GM18520 (cell line): ENCODE measurements at regions not wholly inside any gene's neighbourhood (a gene's known extent, or its start where the extent isn't known, plus 50 kb on each side); places are given as distances from the start of the nearest gene placed in this dataset.

ENCODE experiments used
- ATAC-seq: cut with Tn5 transposase; IDR thresholded peaks from one replicate; pipeline ENCODE4 v1.9.1; 2021; ENCODE audit not compliant: unreplicated experiment

DNA sequence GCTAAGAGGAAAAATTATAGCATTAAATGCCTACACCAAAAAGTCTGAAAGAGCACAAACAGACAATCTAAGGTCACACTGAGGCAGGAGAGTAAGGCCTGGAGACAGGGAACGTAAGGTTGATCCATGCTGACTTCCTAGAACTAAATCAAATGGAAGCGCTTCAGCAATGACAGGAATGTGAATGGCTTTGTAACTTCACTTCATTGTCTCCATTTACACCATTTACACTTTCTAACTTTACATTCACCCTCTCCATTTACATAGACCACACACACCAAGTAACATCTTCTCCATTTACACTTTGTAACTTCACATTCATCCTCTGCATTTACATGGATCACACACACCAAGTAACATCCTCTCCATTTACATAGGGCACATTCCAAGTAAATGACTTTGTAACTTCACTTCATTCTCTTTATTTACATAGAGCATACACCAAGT, 103.1 kb upstream of the SPATS2L start:
- no peak for ATAC-seq

- no peak for ATAC-seq
Observed at GRCh38 chr2:200208041-200208440, 98.5 kb upstream of the SPATS2L start.

DNA sequence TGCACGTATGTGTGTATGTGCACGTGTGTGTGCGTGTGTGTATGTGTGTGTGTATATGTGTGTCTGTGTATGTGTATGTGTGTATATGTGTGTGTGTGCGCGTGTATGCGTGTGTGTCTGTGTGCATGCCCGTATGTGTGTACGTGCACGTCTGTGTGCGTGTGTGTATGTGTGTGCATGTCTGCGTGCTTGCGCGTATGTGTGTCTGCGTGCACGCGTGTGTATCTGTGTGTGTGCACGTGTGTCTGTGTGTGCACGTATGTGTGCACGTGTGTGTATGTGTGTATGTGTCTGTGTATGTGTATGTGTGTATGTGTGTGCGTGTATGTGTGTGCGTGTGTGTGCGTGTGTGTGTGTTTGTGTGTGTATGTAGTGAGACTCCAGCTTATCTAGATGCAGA, 97.5 kb upstream of the SPATS2L start:
- ATAC-seq: no peak

DNA sequence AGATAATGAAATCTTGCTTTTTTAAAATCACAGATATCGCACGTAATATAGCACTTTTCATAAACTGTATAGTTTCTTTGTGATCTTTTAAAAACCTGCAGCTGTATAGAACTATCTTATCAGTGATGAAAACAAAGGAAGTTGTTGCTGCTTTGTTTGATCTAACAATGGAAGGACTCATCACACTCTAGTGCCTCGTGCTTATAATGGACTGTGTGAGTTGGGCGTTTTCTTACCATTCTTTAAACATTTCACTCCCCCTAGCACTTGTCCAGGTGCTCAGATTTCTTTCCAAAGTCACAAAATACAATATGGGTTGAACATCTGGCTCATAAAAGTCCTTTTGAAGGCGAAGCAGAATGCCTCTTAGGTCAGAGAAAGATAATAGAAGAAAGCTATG, 94.8 kb upstream of the SPATS2L start:
- ATAC-seq: no peak

- ATAC-seq: no peak
Observed at GRCh38 chr2:200212862-200213425, 93.5 kb upstream of the SPATS2L start.

DNA sequence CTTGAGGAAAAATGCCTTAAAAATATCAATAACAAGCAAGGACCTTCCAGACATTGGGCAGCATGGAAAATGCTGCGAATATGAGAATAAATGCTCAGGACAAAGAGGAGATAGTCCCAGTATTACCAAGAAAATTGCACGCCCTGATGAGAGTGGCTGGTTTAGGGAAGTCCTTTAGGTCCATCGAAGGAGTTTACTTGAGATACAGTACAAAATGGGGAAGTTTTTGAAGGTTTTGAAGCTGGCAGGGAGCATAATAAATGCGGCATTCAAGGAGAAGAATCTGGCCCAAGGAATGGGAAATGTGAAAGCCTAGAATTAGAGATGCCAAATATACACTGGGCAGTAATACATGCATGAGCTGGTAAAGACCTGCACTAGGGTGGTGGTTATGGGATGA, 90.2 kb upstream of the SPATS2L start:
- no peak for ATAC-seq

GRCh38 chr2:200217320-200217719, 89.2 kb upstream of the SPATS2L start:
- ATAC-seq: no peak

DNA sequence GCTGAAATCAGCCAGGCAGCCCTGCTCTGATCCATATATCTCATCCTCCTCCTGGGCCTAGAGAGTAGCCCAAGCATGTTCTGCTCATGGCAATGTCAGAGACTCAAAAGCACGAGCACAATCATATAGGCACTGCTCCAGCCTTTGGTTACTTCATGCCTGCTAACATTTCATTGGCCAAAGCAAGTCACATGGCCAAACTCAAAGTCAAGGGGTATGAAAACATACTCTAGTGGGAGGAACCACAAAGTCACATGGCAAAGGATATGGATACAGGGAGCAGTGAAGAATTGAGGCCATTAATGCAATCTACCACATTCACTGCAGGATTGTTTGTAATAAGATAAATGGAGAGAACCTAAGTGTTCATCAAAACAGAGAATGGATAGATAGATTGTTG, 87.8 kb upstream of the SPATS2L start:
- ATAC-seq: no peak

DNA sequence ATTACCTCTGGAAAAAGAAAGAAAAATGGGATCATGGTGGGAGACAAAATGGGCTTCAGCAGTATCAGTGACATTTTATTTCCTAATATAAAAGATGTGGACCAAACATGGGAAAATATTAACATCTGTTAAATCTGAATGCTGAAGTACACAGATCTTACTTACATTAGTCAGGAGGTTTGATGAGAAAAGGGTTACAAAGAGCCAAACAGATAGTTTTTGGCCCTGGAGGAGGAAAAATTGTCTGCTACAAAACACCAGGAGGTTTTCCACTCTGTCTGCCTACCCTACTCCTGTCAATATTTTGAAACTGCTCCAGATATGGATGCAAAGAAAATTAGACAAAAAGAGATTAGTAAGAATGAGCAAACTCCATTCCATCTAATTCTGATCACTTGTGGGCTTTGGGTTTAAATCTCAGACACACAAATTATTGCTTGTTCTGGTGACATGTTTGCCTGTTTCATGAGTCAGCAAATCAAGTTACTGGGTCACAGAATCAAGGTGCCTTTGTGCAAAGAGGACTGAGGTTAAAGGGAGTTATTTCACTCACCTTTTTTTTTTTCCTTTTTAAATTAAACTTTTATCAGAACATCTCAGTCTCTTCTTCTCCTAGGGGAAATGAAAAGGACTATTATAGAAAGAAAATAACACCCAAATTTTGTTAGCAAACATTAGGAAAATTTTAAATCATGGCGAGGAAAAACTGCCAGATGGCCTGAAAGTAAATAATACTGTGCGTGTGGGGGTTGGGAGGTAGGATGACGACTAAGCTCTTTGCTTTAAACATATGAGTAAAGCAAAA, 87.0 kb upstream of the SPATS2L start:
- ATAC-seq: no peak

- ATAC-seq: no peak
Observed at GRCh38 chr2:200220251-200220650, 86.2 kb upstream of the SPATS2L start.

DNA sequence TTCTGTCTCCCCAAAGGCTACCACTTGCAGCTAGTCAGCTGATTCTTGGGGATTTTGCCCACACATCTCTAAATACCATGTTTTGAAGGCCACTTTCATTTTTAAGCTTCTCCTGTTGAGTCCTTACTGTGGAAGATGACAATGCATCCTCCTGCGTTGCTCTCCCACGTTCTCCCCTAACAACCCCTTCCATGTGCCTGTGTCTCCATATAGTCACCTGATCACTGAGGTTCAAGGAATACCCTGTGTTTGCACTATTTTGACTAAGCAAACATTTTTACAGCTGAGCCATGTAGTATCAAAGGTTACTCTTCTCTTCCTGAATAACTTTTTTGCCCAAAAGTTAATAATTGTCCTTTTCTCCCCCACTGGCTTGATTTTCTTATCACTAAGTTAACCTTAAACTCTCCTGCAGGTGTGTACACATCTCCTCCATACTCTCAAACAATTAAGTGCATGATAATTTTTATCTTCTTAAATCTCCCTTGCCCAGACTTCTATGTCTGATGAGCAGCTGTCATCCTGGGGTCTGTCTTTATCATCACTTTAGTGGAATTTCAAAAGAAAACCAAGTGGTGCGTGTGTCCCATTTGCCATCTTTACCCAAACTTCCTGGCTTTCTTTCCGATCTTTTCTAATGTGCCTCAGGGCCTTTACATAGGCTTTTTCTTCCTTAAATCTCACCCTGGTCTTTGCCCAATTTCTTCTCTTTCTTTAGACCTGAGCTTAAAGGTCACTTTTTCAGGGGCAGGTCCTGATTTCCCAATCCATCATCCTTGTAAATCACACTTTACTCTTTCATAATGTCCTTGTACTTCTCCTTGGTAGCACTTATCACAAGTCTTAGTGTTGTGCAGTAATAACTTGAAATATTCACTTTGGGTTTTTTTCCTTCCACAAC, 85.2 kb upstream of the SPATS2L start:
- no peak for ATAC-seq

DNA sequence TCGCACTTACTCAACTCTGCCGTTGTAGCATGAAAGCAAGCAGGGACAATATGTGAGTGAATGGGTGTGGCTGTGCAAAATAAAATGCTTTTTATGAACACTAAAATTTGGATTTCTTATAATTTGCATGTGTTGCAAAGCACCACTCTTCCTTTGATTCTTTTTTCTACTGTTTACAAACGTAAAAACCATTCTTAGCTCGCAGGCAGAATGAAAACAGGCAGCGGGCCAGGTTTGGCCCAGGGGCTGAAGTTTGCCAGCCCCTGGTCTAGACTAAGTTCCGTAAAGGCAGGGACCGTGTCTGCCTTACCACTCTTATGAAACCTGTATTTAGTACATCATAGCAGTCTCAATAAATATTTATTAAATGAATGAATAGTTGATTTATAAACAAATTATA, 83.7 kb upstream of the SPATS2L start:
- no peak for ATAC-seq

GRCh38 chr2:200223205-200223784, 83.2 kb upstream of the SPATS2L start:
- ATAC-seq: no peak

DNA sequence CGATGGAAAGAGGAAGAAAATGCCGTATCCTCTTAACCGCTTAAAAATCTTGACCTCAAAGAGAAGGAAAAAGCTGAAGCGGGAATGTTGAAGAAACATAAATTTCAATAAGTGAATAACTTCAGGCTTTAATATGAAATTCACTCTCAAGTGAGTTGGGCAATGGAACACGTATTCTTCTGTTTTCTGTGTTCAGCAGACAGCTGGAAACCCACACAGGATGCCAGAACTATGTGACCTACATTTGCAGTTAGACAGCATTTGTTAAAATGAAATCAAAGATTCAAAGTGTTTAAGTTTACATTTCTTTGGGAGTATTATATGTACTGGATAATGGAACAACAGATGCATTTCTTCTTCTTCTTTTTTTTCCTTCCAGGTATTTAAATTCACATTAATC, 80.5 kb upstream of the SPATS2L start:
- ATAC-seq: no peak

DNA sequence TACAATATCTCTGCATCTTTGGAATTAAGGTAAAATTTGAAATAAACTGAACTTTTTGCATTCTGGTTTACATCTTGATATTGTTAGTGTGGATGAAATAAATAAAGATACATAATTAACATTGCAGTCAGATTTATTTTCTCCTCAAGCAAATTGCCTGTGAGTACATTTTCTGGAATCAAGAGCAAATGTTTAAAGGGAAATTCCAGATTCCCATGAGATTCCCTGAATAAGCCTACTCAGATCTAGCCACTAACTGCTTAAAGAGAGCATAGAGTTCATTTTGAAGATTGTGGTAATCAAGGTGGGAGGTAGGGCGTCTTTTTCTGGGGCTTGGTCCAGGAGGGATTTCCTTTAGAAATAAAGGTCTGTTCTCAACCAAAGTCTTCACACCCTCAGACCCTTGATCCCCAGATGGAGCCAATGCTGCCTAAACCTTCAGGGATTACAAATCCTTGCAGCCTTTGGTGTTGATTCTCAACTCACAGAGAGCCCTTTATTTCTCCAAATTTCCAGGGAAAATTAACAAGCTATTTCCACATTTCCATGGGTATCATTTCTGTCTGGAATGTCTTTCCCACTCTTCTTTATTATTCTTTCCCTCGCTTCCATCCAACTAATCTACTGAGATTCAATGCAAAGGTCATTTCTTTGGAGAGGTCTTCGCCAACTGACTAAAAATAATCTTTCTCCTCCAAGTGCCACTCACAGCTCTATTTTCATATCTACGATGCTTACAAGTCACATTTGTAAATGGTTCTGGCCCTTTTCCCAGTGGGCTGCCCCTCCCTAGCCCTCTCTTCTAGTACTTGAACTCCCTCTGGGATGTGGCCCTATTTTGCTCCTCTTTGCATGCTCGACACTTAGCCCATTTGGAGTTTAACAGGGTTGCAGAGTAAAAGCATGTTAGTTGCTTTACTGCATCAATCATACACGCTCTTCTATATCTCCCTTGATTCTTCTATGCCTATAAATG, 79.8 kb upstream of the SPATS2L start:
- no peak for ATAC-seq

- ATAC-seq: no peak
Observed at GRCh38 chr2:200230716-200231115, 75.8 kb upstream of the SPATS2L start.

DNA sequence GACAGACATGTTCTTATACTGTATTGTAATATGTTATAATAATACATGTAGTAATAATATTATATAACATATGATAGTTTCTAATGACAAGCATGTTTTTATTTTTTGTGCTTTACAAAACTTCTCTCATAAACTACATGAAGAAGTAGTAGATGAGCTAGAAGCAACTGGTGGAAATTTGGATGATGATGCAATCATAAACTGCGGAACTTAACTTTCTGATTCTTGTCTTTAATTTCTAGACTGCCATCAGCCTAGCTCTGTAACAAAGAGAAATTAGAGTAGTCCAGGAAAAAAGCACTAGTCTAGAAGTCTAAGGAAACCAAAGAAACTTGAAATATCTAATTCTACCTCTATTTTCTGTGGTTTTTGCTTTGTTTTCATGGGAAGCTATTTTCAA, 71.0 kb upstream of the SPATS2L start:
- no peak for ATAC-seq

GRCh38 chr2:200239216-200239615, 67.3 kb upstream of the SPATS2L start:
- no peak for ATAC-seq

GRCh38 chr2:200242570-200242969, 63.9 kb upstream of the SPATS2L start:
- no peak for ATAC-seq

GRCh38 chr2:200243441-200243840, 63.1 kb upstream of the SPATS2L start:
- ATAC-seq: no peak
